ENCODE measurements at regions not wholly inside any gene's neighbourhood (a gene's known extent, or its start where the extent isn't known, plus 50 kb on each side); places are given as distances from the start of the nearest gene placed in this dataset.

DNA sequence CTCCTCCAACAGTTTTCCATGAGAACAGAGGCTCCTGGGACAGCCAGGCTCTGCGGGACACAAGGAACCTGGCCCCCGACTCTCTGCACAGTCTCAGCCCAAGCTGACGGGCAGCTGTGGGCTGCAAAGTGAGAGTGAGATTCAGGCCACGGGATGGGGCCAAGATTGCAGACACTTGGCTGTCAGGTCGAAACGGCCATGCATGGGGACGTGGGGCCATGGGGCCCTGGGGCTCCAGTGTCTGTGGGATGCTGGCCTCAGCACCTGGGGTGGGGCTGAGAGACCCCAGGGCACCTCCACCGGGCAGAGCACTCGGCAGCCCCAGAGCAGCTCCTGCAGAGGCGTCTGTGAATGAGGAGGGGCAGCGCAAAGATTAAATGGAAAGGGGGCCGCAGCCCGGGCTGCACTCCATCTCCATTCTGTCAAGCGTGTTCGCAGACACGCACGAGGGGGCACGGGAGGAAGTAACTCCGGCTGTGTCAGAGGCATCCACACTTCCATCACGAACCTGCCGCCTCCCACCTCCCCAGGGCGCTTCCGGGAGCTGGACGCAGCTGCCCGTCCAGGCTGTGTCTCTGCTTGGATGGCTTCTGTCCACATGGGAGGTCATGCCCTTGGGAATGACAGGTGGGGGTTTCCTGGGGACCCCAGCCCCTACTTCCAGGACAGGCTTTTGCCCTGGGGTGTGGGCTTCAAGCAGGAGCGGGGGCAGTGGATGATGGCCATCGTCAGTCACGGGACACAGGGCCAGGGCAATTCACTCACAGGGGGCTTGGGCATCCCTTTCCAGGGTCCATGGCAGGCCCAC, 82.8 kb upstream of the NKX1-1 start:
- ChIA-PET CTCF (no interaction called here), POLR2A (ENCODE audit: low non-redundant PET) (no interaction called here)
- DNase-seq (ENCODE audit: low spot score) = no peak
- H3K4me1 ChIP-seq (ENCODE audit: insufficient read depth, low read length, poor library complexity, severe bottlenecking) = peaks cover 19% of the 10 kb centered on the region
- no peak overlapping the region for H3K27ac ChIP-seq (ENCODE audit: low read depth, low read length, poor library complexity, severe bottlenecking)
- no peaks in the 10 kb centered on the region for H3K27me3 ChIP-seq (replicated peaks; ENCODE audit: insufficient read depth, low read depth, low read length, poor library complexity)
- intact Hi-C loops (cut with micrococcal nuclease; ENCODE audit: unreplicated experiment) = no loop called here
- BruUV-seq (replicated peaks) = no TSS peak
- peaks cover 27% of the 10 kb centered on the region for H3K9me3 ChIP-seq (ENCODE audit: low read depth, low read length, poor library complexity, severe bottlenecking)
- no peak overlapping the region for H3K4me3 ChIP-seq (ENCODE audit: low read depth, low read length, poor library complexity, severe bottlenecking)
- TF ChIP-seq, protein P1, sequence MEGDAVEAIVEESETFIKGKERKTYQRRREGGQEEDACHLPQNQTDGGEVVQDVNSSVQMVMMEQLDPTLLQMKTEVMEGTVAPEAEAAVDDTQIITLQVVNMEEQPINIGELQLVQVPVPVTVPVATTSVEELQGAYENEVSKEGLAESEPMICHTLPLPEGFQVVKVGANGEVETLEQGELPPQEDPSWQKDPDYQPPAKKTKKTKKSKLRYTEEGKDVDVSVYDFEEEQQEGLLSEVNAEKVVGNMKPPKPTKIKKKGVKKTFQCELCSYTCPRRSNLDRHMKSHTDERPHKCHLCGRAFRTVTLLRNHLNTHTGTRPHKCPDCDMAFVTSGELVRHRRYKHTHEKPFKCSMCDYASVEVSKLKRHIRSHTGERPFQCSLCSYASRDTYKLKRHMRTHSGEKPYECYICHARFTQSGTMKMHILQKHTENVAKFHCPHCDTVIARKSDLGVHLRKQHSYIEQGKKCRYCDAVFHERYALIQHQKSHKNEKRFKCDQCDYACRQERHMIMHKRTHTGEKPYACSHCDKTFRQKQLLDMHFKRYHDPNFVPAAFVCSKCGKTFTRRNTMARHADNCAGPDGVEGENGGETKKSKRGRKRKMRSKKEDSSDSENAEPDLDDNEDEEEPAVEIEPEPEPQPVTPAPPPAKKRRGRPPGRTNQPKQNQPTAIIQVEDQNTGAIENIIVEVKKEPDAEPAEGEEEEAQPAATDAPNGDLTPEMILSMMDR (conservative IDR thresholded peaks at IDR 0.05; ENCODE audit: low read depth, low read length) = no peak
- H3K36me3 ChIP-seq (ENCODE audit: insufficient read depth, low read length, poor library complexity, severe bottlenecking) = no peaks in the 10 kb centered on the region

DNA sequence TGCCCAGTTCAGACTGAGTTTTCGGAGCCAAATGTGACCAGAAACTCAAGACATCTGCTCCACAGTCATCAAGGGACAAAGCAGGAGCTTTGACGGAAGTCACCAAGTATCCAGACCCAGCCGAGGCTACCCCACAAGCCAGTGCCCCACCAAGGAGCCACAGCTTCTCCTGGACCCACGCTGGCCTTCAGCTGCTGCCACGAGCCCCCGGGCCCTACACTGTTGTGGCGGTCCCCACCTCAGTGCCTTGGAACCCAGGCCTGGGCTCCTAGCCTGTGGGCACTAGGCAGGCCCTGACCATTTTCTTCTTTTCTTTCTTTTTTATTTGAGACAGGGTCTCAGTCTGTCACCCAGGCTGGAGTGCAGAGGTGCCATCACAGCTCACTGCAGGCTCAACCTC, 82.1 kb upstream of the NKX1-1 start:
- Histone ChIP-seq H3K27me3 (replicated peaks; ENCODE audit: insufficient read depth, low read depth, low read length, poor library complexity) (no peaks in the 10 kb centered on the region), H3K4me3 (ENCODE audit: low read depth, low read length, poor library complexity, severe bottlenecking) (no peak overlapping the region), H3K36me3 (ENCODE audit: insufficient read depth, low read length, poor library complexity, severe bottlenecking) (no peaks in the 10 kb centered on the region), H3K9me3 (ENCODE audit: low read depth, low read length, poor library complexity, severe bottlenecking) (peaks cover 27% of the 10 kb centered on the region), H3K4me1 (ENCODE audit: insufficient read depth, low read length, poor library complexity, severe bottlenecking) (peaks cover 12% of the 10 kb centered on the region), H3K27ac (ENCODE audit: low read depth, low read length, poor library complexity, severe bottlenecking) (no peak overlapping the region)
- DNase-seq (ENCODE audit: low spot score) = no peak
- ChIA-PET CTCF (no interaction called here), POLR2A (ENCODE audit: low non-redundant PET) (no interaction called here)
- BruUV-seq (replicated peaks) = no TSS peak
- intact Hi-C loops (cut with micrococcal nuclease; ENCODE audit: unreplicated experiment) = no loop called here
- no peak for TF ChIP-seq EZH2 (IDR thresholded peaks at IDR 0.05; ENCODE audit: borderline replicate concordance, low read depth, low read length, poor library complexity, severe bottlenecking)
- TF ChIP-seq, protein P1 (conservative IDR thresholded peaks at IDR 0.05; ENCODE audit: low read depth, low read length) = no peak

DNA sequence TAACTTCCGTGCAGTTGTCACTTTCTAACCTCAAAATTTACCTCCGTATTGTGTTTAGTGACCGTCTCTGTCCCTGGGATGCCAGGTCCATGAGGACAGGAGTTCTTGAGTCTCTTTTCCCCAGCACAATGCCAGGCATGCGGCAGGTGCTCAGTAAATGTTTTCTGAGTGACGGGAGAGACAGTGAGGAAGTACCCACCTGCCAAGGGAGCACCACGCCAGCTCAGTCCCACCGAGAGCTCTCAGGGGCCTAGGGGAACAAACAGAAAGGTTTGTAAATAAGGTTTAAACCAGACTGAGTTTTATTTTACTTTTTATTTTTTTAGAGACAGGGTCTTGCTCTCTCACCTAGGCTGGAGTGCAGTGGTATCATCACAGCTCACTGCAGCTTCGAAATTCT, 81.5 kb upstream of the NKX1-1 start:
- DNase-seq (ENCODE audit: low spot score) = no peak
- intact Hi-C loops (cut with micrococcal nuclease; ENCODE audit: unreplicated experiment) = no loop called here

More for the DNA sequence above, 81.5 kb upstream of the NKX1-1 start:
- no peak overlapping the region for H3K27ac ChIP-seq (ENCODE audit: low read depth, low read length, poor library complexity, severe bottlenecking)
- H3K4me3 ChIP-seq (ENCODE audit: low read depth, low read length, poor library complexity, severe bottlenecking) = no peak overlapping the region
- BruUV-seq (replicated peaks) = no TSS peak
- no peaks in the 10 kb centered on the region for H3K27me3 ChIP-seq (replicated peaks; ENCODE audit: insufficient read depth, low read depth, low read length, poor library complexity)
- ChIA-PET POLR2A (ENCODE audit: low non-redundant PET) (no interaction called here), CTCF (no interaction called here)
- no peak for TF ChIP-seq EZH2 (IDR thresholded peaks at IDR 0.05; ENCODE audit: borderline replicate concordance, low read depth, low read length, poor library complexity, severe bottlenecking)
- TF ChIP-seq, protein P1 (conservative IDR thresholded peaks at IDR 0.05; ENCODE audit: low read depth, low read length) = no peak
- H3K9me3 ChIP-seq (ENCODE audit: low read depth, low read length, poor library complexity, severe bottlenecking) = peaks cover 27% of the 10 kb centered on the region
- H3K36me3 ChIP-seq (ENCODE audit: insufficient read depth, low read length, poor library complexity, severe bottlenecking) = no peaks in the 10 kb centered on the region
- peaks cover 6% of the 10 kb centered on the region for H3K4me1 ChIP-seq (ENCODE audit: insufficient read depth, low read length, poor library complexity, severe bottlenecking)

All from A673 (cell line).